ENCODE measurements at regions not wholly inside any gene's neighbourhood (a gene's known extent, or its start where the extent isn't known, plus 50 kb on each side); places are given as distances from the start of the nearest gene placed in this dataset.

- Histone ChIP-seq H3K4me2 (ENCODE audit: low read length) (no peak overlapping the region), H3F3A (ENCODE audit: control insufficient read depth, insufficient read depth) (0 out of 2 replicates have a peak, but pooled peaks cover 2% of the 10 kb centered on the region), H3K27ac (ENCODE audit: low read depth, low read length) (no peak overlapping the region), H3K27me3 (ENCODE audit: control insufficient read depth, low read length) (no peaks in the 10 kb centered on the region), H3K79me2 (ENCODE audit: control insufficient read depth, low read length) (no peaks in the 10 kb centered on the region), H4K20me1 (ENCODE audit: control insufficient read depth, insufficient read depth, low read depth, low read length) (no peaks in the 10 kb centered on the region), H3K36me3 (ENCODE audit: control insufficient read depth, low read length) (no peaks in the 10 kb centered on the region), H3K9me3 (ENCODE audit: control insufficient read depth, insufficient read depth, low read length) (no peaks in the 10 kb centered on the region), H3K9me2 (replicated peaks; ENCODE audit: control insufficient read depth, low read length) (no peaks in the 10 kb centered on the region), H3K4me3 (ENCODE audit: low read length) (no peak overlapping the region), H3K4me1 (ENCODE audit: control insufficient read depth, low read length) (peaks cover 30% of the 10 kb centered on the region)
- no peak for TF ChIP-seq EZH2phosphoT487 (IDR thresholded peaks at IDR 0.05; ENCODE audit: borderline replicate concordance, low read length)
- no peak for TF ChIP-seq CTCF (IDR thresholded peaks at IDR 0.05; ENCODE audit: low read depth, low read length, poor library complexity, severe bottlenecking)
Observed at GRCh38 chr1:108072776-108073175, 107.8 kb upstream of the VAV3 start.

- no peaks in the 10 kb centered on the region for H3K36me3 ChIP-seq (ENCODE audit: control insufficient read depth, low read length)
- H3K4me1 ChIP-seq (ENCODE audit: control insufficient read depth, low read length): peaks cover 24% of the 10 kb centered on the region
- H4K20me1 ChIP-seq (ENCODE audit: control insufficient read depth, insufficient read depth, low read depth, low read length): no peaks in the 10 kb centered on the region
- H3K9me3 ChIP-seq (ENCODE audit: control insufficient read depth, insufficient read depth, low read length): no peaks in the 10 kb centered on the region
- H3K27ac ChIP-seq (ENCODE audit: low read depth, low read length): no peak overlapping the region
- H3K79me2 ChIP-seq (ENCODE audit: control insufficient read depth, low read length): no peaks in the 10 kb centered on the region
- 0 out of 2 replicates have a peak, but pooled peaks cover 2% of the 10 kb centered on the region for H3F3A ChIP-seq (ENCODE audit: control insufficient read depth, insufficient read depth)
- H3K27me3 ChIP-seq (ENCODE audit: control insufficient read depth, low read length): no peaks in the 10 kb centered on the region
- no peaks in the 10 kb centered on the region; the same call in 1 of the 2 replicates for H3K9me2 ChIP-seq (replicated peaks; ENCODE audit: control insufficient read depth, low read length)
- H3K4me3 ChIP-seq (ENCODE audit: low read length): no peak overlapping the region
- TF ChIP-seq EZH2phosphoT487 (IDR thresholded peaks at IDR 0.05; ENCODE audit: borderline replicate concordance, low read length) (no peak), CTCF (IDR thresholded peaks at IDR 0.05; ENCODE audit: low read depth, low read length, poor library complexity, severe bottlenecking) (no peak)
- no peak overlapping the region for H3K4me2 ChIP-seq (ENCODE audit: low read length)
Observed at GRCh38 chr1:108072212-108072611, 107.2 kb upstream of the VAV3 start.

- no peaks in the 10 kb centered on the region for H3K9me3 ChIP-seq (ENCODE audit: control insufficient read depth, insufficient read depth, low read length)
- no peak overlapping the region for H3K4me2 ChIP-seq (ENCODE audit: low read length)
- no peaks in the 10 kb centered on the region for H3K36me3 ChIP-seq (ENCODE audit: control insufficient read depth, low read length)
- 0 out of 2 replicates have a peak, but pooled peaks cover 2% of the 10 kb centered on the region for H3F3A ChIP-seq (ENCODE audit: control insufficient read depth, insufficient read depth)
- peaks cover 21% of the 10 kb centered on the region for H3K4me1 ChIP-seq (ENCODE audit: control insufficient read depth, low read length)
- no peaks in the 10 kb centered on the region for H3K27me3 ChIP-seq (ENCODE audit: control insufficient read depth, low read length)
- no peaks in the 10 kb centered on the region; the same call in 1 of the 2 replicates for H3K9me2 ChIP-seq (replicated peaks; ENCODE audit: control insufficient read depth, low read length)
- no peaks in the 10 kb centered on the region for H3K79me2 ChIP-seq (ENCODE audit: control insufficient read depth, low read length)
- no peaks in the 10 kb centered on the region for H4K20me1 ChIP-seq (ENCODE audit: control insufficient read depth, insufficient read depth, low read depth, low read length)
- no peak overlapping the region for H3K27ac ChIP-seq (ENCODE audit: low read depth, low read length)
- no peak overlapping the region for H3K4me3 ChIP-seq (ENCODE audit: low read length)
- no peak for TF ChIP-seq CTCF (IDR thresholded peaks at IDR 0.05; ENCODE audit: low read depth, low read length, poor library complexity, severe bottlenecking)
- TF ChIP-seq EZH2phosphoT487 (IDR thresholded peaks at IDR 0.05; ENCODE audit: borderline replicate concordance, low read length): no peak
Observed at GRCh38 chr1:108071601-108072000, 106.6 kb upstream of the VAV3 start.

All from DOHH2 (cell line).